Endothelial cell of umbilical vein (primary cell): ENCODE measurements at regions not wholly inside any gene's neighbourhood (a gene's known extent, or its start where the extent isn't known, plus 50 kb on each side); places are given as distances from the start of the nearest gene placed in this dataset.

Source experiments
- BruUV-seq: library from RNA; stranded (reverse); fragments of 400-500 nt; replicated peaks from 2 replicates; lab custom pipeline; 2021; lab: Mats Ljungman, UMichigan
- CTCF ChIA-PET: fragments of 300-600, 350-600 bp; sonication (Branson Sonifier 250); formaldehyde crosslinking; loops from one replicate; lab custom pipeline; 2021; ENCODE audit warnings: antibody characterized with exemption, inconsistent platforms; lab: Charles Lee
- POLR2A ChIA-PET: fragments of 300-600, 350-600 bp; sonication (Branson Sonifier 250); formaldehyde crosslinking; loops from one replicate; lab custom pipeline; 2021; ENCODE audit warnings: antibody characterized with exemption, inconsistent platforms; lab: Charles Lee
- DNase-seq: peaks from one replicate; pipeline ENCODE4 v3.0.0-alpha.2; 2011; ENCODE audit warnings: low read depth, low spot score
- FAIRE-seq: peaks from 2 replicates; lab custom pipeline; 2011; peaks lifted over from hg19 to GRCh38; lab: Jason Lieb, UNC
- H2AFZ ChIP-seq: 2 replicates; pipeline ENCODE4 v1.6.0; 2012; ENCODE audit warnings: low read depth, low read length, control low read depth, inconsistent platforms
- H3K27ac ChIP-seq: 2 replicates; pipeline ENCODE4 v1.5.1; 2011; ENCODE audit warnings: low read depth, mild to moderate bottlenecking, control low read depth, low read length, moderate library complexity; ENCODE audit not compliant: insufficient read depth
- H3K27me3 ChIP-seq, 2 experiments: 2 replicates each; pipeline versions ENCODE4 v1.6.0 to v1.6.1; 2011; ENCODE audit warnings: low read length in 2 of 2, mixed read lengths in 1 of 2; ENCODE audit not compliant: control insufficient read depth in 2 of 2, insufficient read depth in 2 of 2
- H3K36me3 ChIP-seq, 2 experiments: 2 replicates in 1 of 2; 3 replicates in 1 of 2; pipeline ENCODE4 v1.5.1; 2011; ENCODE audit warnings: low read length in 2 of 2, mild to moderate bottlenecking in 1 of 2, moderate library complexity in 1 of 2; ENCODE audit not compliant: control insufficient read depth in 2 of 2, insufficient read depth in 2 of 2; ENCODE audit errors: extremely low read depth in 1 of 2
- H3K4me1 ChIP-seq: 3 replicates; pipeline ENCODE4 v1.5.1; 2011; ENCODE audit warnings: mild to moderate bottlenecking, low read length; ENCODE audit not compliant: control insufficient read depth, insufficient read depth; ENCODE audit errors: extremely low read depth
- H3K4me2 ChIP-seq: 2 replicates; pipeline ENCODE4 v1.6.1; 2011; ENCODE audit warnings: low read length, control low read depth, mixed read lengths; ENCODE audit not compliant: insufficient read depth
- H3K4me3 ChIP-seq, 3 experiments: fragments of 200-600 bp in 1 of 3; sonication (generic), shearing (Covaris generic) in 1 of 3; replicated peaks in 1 of 3; 2 replicates each; pipeline ENCODE4 v1.5.1; 2011 to 2016; ENCODE audit warnings: control low read depth in 3 of 3, low read length in 3 of 3, mild to moderate bottlenecking in 2 of 3, inconsistent platforms in 1 of 3, low read depth in 1 of 3, moderate library complexity in 1 of 3; ENCODE audit not compliant: insufficient read depth in 1 of 3
- H3K79me2 ChIP-seq: 2 replicates; pipeline ENCODE4 v1.6.0; 2012; ENCODE audit warnings: low read length, inconsistent platforms; ENCODE audit not compliant: control insufficient read depth, insufficient read depth
- H3K9ac ChIP-seq: replicated peaks from 2 replicates; pipeline ENCODE3; 2011; ENCODE audit warnings: low read length, control low read depth; ENCODE audit not compliant: insufficient read depth; ENCODE audit errors: extremely low read depth
- H3K9me1 ChIP-seq: replicated peaks from 3 replicates; pipeline ENCODE4 v1.6.0; 2011; ENCODE audit warnings: mild to moderate bottlenecking, low read length; ENCODE audit not compliant: control insufficient read depth, insufficient read depth; ENCODE audit errors: extremely low read depth
- H3K9me3 ChIP-seq: replicated peaks from 2 replicates; pipeline ENCODE4 v1.5.1; 2012; ENCODE audit warnings: low read length, inconsistent platforms; ENCODE audit not compliant: control insufficient read depth, insufficient read depth
- H4K20me1 ChIP-seq: replicated peaks from 2 replicates; pipeline ENCODE3; 2011; ENCODE audit warnings: mild to moderate bottlenecking, low read length; ENCODE audit not compliant: control insufficient read depth, insufficient read depth; ENCODE audit errors: extremely low read depth
- EZH2 ChIP-seq: IDR thresholded peaks from 2 replicates; pipeline ENCODE4 v1.6.1; 2012; ENCODE audit warnings: borderline replicate concordance, low read depth, mild to moderate bottlenecking, moderate library complexity, low read length, inconsistent platforms; ENCODE audit not compliant: severe bottlenecking
- FOS ChIP-seq: IDR thresholded peaks from 2 replicates; pipeline ENCODE4 v1.6.1; 2011; ENCODE audit warnings: mild to moderate bottlenecking, low read length, moderate library complexity, borderline replicate concordance; ENCODE audit not compliant: insufficient read depth
- GATA2 ChIP-seq: IDR thresholded peaks from 2 replicates; pipeline ENCODE4 v1.7.0; 2011; ENCODE audit warnings: low read depth, mild to moderate bottlenecking, moderate library complexity, mixed read lengths, low read length; ENCODE audit not compliant: insufficient read length, insufficient read depth
- JUN ChIP-seq: IDR thresholded peaks from 2 replicates; pipeline ENCODE4 v1.6.1; 2011; ENCODE audit warnings: borderline replicate concordance, low read depth; ENCODE audit not compliant: insufficient read length, insufficient read depth
- MYC ChIP-seq: IDR thresholded peaks from one replicate; pipeline ENCODE4 v1.6.1; 2011; ENCODE audit warnings: mild to moderate bottlenecking, low read depth, low read length
- POLR2A ChIP-seq: IDR thresholded peaks from 2 replicates; pipeline ENCODE4 v1.6.1; 2012; ENCODE audit warnings: low read depth, mild to moderate bottlenecking, control low read depth, low read length
- POLR2AphosphoS5 ChIP-seq: IDR thresholded peaks from 2 replicates; pipeline ENCODE4 v1.6.1; 2012; ENCODE audit warnings: low read depth, mild to moderate bottlenecking, control low read depth, low read length, moderate library complexity; ENCODE audit not compliant: insufficient read depth
- dilution Hi-C: fragments of 300-500 bp; cut with MboI; formaldehyde crosslinking; loops from one replicate; pipeline ENCODE4 v1.15.0; 2019; ENCODE audit warnings: low sequenced_read_pairs; ENCODE audit not compliant: extremely low pct_ligation_motif_present
- intact Hi-C: fragments of 100-400 bp; cut with micrococcal nuclease; formaldehyde crosslinking; loops from one replicate; pipeline ENCODE4 v1.10.0; 2022
- TF ChIP-seq, protein P1 (sequence below): IDR thresholded peaks from 2 replicates; pipeline ENCODE4 v1.6.1; 2011; ENCODE audit not compliant: insufficient read depth, insufficient read length
- TF ChIP-seq, protein P2 (sequence below), 2 donors: IDR thresholded peaks; 1 replicate in 1 of 2; 2 replicates in 1 of 2; pipeline ENCODE4 v1.5.1; 2011; ENCODE audit warnings: low read length in 2 of 2, mild to moderate bottlenecking in 2 of 2, moderate library complexity in 2 of 2, control low read depth in 1 of 2, inconsistent platforms in 1 of 2, low read depth in 1 of 2; ENCODE audit not compliant: insufficient read depth in 1 of 2; ENCODE audit errors: extremely low read depth in 1 of 2

DNA sequence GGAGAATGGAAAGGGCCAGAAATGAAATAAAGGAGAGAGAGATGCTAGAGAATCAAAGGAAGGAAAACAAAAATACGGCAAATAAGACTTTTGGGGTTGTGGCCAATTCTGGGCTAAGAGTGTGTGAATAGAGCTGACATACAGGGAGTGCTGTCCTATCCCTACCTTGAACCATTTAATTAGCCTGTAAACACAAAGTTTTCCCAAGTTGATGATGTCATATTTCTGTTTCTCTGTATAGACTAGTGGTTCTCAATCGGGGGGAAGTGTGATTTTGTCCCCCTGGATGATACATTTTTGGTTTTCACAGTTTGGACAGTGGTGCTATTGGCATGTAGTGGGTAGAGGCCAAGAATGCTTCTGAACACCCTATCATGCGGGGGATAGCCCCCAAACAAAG lies 148.8 kb downstream of the ACTR3 start:
- Histone ChIP-seq H3K36me3 (no peaks in the 10 kb centered on the region), H3K4me1 (no peaks in the 10 kb centered on the region), H3K79me2 (no peaks in the 10 kb centered on the region), H3K9me3 (no peaks in the 10 kb centered on the region), H3K4me2 (no peak overlapping the region), H3K9me1 (no peaks in the 10 kb centered on the region), H3K27ac (no peak overlapping the region), H3K27me3 (no peaks in the 10 kb centered on the region), H3K9ac (no peak overlapping the region), H3K4me3 (no peak overlapping the region), H2AFZ (no peak overlapping the region), H4K20me1 (no peaks in the 10 kb centered on the region)
- CTCF ChIA-PET = no interaction called here
- no peak for FAIRE-seq
- dilution Hi-C loops = no loop called here
- no peak for TF ChIP-seq EZH2
- no peak for TF ChIP-seq POLR2AphosphoS5
- TF ChIP-seq FOS = no peak
- TF ChIP-seq JUN = no peak
- TF ChIP-seq, protein P1, sequence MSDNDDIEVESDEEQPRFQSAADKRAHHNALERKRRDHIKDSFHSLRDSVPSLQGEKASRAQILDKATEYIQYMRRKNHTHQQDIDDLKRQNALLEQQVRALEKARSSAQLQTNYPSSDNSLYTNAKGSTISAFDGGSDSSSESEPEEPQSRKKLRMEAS = no peak
- TF ChIP-seq MYC = no peak
- TF ChIP-seq, protein P2, sequence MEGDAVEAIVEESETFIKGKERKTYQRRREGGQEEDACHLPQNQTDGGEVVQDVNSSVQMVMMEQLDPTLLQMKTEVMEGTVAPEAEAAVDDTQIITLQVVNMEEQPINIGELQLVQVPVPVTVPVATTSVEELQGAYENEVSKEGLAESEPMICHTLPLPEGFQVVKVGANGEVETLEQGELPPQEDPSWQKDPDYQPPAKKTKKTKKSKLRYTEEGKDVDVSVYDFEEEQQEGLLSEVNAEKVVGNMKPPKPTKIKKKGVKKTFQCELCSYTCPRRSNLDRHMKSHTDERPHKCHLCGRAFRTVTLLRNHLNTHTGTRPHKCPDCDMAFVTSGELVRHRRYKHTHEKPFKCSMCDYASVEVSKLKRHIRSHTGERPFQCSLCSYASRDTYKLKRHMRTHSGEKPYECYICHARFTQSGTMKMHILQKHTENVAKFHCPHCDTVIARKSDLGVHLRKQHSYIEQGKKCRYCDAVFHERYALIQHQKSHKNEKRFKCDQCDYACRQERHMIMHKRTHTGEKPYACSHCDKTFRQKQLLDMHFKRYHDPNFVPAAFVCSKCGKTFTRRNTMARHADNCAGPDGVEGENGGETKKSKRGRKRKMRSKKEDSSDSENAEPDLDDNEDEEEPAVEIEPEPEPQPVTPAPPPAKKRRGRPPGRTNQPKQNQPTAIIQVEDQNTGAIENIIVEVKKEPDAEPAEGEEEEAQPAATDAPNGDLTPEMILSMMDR (IDR thresholded peaks at IDR 0.05; ENCODE audit: extremely low read depth in 1 of 2, insufficient read depth in 1 of 2, low read depth in 1 of 2, low read length in 2 of 2) = no peak
- no peak for TF ChIP-seq POLR2A
- TF ChIP-seq GATA2 = no peak
- POLR2A ChIA-PET = no interaction called here
- intact Hi-C loops = no loop called here
- DNase-seq = no peak
- no TSS peak for BruUV-seq
